IgD-negative memory B cell (primary cell): ENCODE measurements at regions not wholly inside any gene's neighbourhood (a gene's known extent, or its start where the extent isn't known, plus 50 kb on each side); places are given as distances from the start of the nearest gene placed in this dataset.
"Not testable (repeated sequence)": the region's sequence is repeated elsewhere in the genome, so short reads cannot be mapped to it uniquely, and the experiment has no call there.

Experiments used
- H3K27ac Mint-ChIP-seq, 3 donors: one replicate each; pipeline ENCODE4 v1.8.0; 2020 to 2022; ENCODE audit warnings: mild to moderate bottlenecking in 3 of 3, mixed read lengths in 3 of 3, moderate library complexity in 1 of 3
- H3K27me3 Mint-ChIP-seq: one replicate; pipeline ENCODE4 v1.8.0; 2021; ENCODE audit warnings: mixed read lengths
- H3K36me3 Mint-ChIP-seq: one replicate; pipeline ENCODE4 v1.8.0; 2020; ENCODE audit warnings: mild to moderate bottlenecking, mixed read lengths
- H3K4me1 Mint-ChIP-seq, 3 donors: one replicate each; pipeline ENCODE4 v1.8.0; 2020 to 2022; ENCODE audit warnings: mixed read lengths in 3 of 3, mild to moderate bottlenecking in 1 of 3
- H3K4me3 Mint-ChIP-seq, 4 donors: one replicate each; pipeline ENCODE4 v1.8.0; 2020 to 2022; ENCODE audit warnings: mild to moderate bottlenecking in 4 of 4, mixed read lengths in 4 of 4, moderate library complexity in 3 of 4
- H3K9me3 Mint-ChIP-seq, 3 donors: one replicate each; pipeline ENCODE4 v1.8.0; 2020 to 2021; ENCODE audit warnings: mixed read lengths in 3 of 3, mild to moderate bottlenecking in 1 of 3

DNA sequence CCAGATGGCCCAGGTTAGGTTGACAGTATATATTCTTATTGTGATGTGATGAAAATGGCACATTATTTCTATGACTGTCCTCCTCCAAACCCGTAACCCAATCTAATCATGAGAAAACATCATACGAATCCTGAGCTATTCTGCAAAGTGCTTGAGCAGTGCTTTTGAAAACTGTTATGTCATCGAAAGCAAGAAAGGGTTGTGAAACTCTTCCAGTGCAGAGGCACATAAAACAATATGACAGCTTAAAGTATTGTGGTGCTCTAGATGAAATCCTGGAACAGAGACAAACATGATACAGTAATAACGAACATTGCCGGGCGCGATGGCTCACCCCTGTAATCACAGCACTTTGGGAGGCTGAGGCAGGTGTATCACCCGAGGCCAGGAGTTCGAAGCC, 1648.0 kb downstream of the STIM2 start:
- H3K4me3 Mint-ChIP-seq, result no peak overlapping the region
- H3K9me3 Mint-ChIP-seq, result peaks cover 1 to 4% (median 3%) of the 10 kb centered on the region in 3 donors
- H3K36me3 Mint-ChIP-seq, result no peaks in the 10 kb centered on the region
- H3K27ac Mint-ChIP-seq, result no peak overlapping the region
- H3K27me3 Mint-ChIP-seq, result no peaks in the 10 kb centered on the region
- H3K4me1 Mint-ChIP-seq, result no peaks in the 10 kb centered on the region

DNA sequence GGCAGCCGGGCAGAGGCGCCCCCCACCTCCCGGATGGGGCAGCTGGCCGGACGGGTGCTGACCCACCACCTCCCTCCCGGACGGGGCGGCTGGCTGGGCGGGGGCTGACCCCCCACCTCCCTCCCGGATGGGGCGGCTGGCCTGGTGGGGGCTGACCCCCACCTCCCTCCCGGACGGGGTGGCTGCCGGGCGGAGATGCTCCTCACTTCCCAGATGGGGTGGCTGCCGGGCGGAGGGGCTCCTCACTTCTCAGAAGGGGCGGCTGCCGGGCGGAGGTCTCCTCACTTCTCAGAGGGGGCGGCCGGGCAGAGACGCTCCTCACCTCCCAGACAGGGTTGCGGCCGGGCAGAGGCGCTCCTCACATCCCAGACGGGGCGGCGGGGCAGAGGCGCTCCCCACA, 1654.1 kb downstream of the STIM2 start:
- not testable (repeated sequence) for H3K27ac Mint-ChIP-seq, H3K4me3 Mint-ChIP-seq, H3K36me3 Mint-ChIP-seq, H3K9me3 Mint-ChIP-seq, H3K27me3 Mint-ChIP-seq, H3K4me1 Mint-ChIP-seq

DNA sequence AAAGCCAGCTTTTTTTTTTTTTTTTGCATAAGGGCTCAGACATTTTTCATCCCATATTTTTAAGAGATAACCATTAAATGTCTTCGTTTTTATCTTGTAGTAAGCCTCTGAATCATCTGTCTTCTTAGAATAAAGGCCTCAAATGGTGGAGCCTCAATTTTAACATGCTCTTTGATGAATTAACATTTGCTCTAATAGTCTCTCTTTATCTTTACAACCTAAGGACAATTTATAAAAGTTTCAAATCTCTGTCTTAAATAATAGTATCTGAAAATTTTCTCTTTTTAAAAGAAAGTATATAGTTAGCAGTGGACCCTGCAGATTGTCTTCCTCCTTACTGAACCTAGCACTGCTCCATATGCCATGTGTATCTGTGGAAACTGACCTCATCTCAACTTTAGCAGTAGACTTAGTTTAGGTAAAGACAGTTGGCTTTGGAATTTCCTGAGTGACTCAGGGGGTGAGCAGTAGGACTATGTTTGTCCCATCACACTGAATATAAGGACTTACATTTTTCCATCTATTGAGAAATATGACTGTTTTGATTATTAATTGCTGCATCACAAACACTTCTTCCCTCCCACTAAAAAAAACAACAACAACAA, 1658.0 kb downstream of the STIM2 start:
- Mint-ChIP-seq H3K36me3 (no peaks in the 10 kb centered on the region), H3K27ac (no peak overlapping the region), H3K9me3 (peaks cover 1 to 8% (median 7%) of the 10 kb centered on the region in 3 donors), H3K4me1 (no peaks in the 10 kb centered on the region), H3K4me3 (no peak overlapping the region), H3K27me3 (no peaks in the 10 kb centered on the region)

DNA sequence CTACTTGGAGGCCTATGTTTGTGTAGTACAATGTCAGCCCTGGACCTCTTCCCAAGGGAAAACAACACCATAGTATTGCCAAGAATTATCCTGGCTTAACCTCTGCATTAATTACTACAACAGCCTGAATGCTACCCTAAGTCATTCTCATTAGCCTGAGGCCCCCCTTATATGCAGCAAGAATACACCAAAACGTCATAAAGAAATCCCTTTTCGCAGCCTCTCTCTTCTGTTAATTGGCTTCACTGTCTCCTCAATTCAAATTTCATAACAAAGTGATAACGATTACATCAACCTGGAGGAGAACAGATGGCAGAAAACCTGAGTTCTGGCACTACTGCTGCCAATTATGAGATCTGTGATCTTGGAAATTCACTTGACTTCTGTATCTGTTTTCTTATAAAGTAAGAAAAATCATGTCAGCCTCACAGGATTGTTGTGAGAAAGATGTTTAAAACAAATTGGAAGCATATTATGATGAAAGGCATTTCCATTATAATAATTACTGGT, 1663.1 kb downstream of the STIM2 start:
- Mint-ChIP-seq H3K4me1 (no peaks in the 10 kb centered on the region), H3K9me3 (peaks cover 4 to 8% (median 5%) of the 10 kb centered on the region in 3 donors), H3K36me3 (no peaks in the 10 kb centered on the region), H3K4me3 (no peak overlapping the region), H3K27ac (no peak overlapping the region), H3K27me3 (no peaks in the 10 kb centered on the region)

DNA sequence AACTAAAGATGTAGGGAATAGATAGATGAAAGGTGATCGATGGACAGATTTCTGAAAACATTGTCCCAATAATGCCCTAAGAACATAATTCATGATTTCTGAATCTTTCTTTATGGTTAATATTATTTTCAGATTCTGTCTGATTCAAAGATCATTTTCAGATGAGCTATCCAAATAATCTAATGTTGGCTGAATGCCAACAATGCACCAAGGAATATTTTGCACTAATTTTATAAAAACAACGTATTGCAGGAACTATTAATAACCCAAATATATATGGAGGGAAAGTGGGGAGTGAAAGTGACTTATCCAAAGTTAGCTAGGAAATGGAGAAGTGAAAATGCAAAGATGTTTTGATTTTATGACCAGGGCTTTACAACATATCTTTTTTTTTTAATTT, 1675.5 kb downstream of the STIM2 start:
- H3K27me3 Mint-ChIP-seq, result no peaks in the 10 kb centered on the region
- no peak overlapping the region for H3K4me3 Mint-ChIP-seq
- no peaks in the 10 kb centered on the region for H3K4me1 Mint-ChIP-seq
- H3K36me3 Mint-ChIP-seq, result no peaks in the 10 kb centered on the region
- H3K27ac Mint-ChIP-seq, result no peak overlapping the region
- H3K9me3 Mint-ChIP-seq, result peaks cover 0 to 6% (median 2%) of the 10 kb centered on the region in 3 donors

DNA sequence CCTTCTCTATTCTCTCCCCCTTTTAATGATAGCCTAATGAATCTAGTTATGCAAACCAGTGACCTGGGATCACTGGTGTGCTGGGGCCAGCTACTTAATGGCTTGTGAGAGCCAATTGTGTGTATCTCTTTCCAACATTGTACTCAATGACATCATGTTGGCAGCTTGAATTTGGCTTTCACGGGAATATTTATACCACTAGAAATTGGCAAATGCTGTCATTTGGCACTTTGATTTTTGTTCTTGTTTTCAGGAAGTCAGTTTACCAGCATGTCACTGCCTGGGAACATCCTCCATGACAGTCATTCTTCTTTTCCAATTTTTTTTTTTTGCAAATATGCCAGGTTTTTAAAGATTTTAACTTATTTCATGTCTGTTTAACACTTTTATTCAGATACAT, 1685.3 kb downstream of the STIM2 start:
- H3K9me3 Mint-ChIP-seq, result peaks cover 0 to 9% (median 2%) of the 10 kb centered on the region in 3 donors
- H3K27me3 Mint-ChIP-seq, result no peaks in the 10 kb centered on the region
- no peaks in the 10 kb centered on the region for H3K36me3 Mint-ChIP-seq
- H3K4me1 Mint-ChIP-seq, result no peaks in the 10 kb centered on the region
- H3K27ac Mint-ChIP-seq, result no peak overlapping the region
- no peak overlapping the region for H3K4me3 Mint-ChIP-seq

DNA sequence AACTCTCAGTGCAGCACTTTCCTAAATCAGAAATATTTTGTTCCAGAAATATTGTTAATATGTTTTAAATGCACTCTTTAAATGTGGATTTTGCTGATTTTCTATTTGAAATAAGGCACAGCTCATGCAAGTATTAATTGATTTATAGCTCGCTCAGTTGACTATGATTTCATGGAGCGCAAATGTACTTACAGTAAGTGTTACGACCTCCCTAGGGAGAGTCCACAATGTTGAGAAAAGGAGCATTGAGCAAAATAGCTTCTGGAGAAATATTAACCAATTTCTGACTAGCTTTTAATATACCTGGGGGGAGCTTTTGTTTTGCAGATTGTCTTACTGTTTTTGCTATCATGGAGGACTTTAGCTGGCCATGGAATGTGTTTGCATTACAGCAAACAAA, 1687.5 kb downstream of the STIM2 start:
- H3K27ac Mint-ChIP-seq, result no peak overlapping the region
- no peak overlapping the region for H3K4me3 Mint-ChIP-seq
- no peaks in the 10 kb centered on the region for H3K27me3 Mint-ChIP-seq
- H3K9me3 Mint-ChIP-seq, result peaks cover 0 to 6% (median 2%) of the 10 kb centered on the region in 3 donors
- H3K36me3 Mint-ChIP-seq, result no peaks in the 10 kb centered on the region
- no peaks in the 10 kb centered on the region for H3K4me1 Mint-ChIP-seq

DNA sequence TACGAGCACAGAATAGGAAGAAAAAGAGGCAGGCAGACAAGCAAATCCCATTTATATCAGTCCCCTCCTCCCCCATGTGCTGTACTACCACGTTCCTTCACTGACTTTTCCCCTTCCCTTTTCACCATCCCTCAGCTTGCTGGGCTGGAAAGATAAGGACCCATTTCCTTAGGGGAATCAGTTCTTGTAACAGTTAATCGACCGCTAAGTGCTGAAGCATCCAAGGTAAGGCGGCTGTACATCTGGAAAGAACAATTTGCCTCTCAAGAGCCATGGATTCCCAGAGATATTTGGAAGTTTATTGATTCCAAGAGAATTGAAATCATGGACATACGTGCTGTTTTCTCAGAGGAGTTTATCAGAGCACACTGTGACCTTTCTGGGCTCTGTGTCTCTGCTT, 1688.0 kb downstream of the STIM2 start:
- no peaks in the 10 kb centered on the region for H3K4me1 Mint-ChIP-seq

DNA sequence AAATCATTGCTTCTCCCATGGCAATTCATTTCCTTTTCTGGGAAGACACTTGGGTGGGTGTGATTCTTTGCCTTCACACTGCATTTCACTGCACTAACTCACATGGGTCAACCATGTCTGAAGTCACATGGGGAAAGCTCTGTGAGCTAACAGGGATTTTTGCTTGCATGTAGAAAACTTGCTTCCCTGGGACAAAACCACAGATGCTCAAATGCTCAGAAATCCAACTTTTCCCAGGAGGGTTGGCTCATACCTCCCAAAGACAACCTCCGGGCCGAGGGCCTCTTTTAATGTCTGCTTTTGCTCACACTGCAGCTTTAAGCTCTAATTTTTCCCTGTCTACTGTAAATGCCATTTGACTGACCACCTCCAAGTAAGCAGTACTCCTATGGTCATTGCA, 1695.2 kb downstream of the STIM2 start:
- Mint-ChIP-seq H3K27ac (no peak overlapping the region), H3K4me1 (peaks cover 0 to 2% (median 0%) of the 10 kb centered on the region in 3 donors), H3K36me3 (no peaks in the 10 kb centered on the region), H3K9me3 (peaks cover 2 to 13% (median 4%) of the 10 kb centered on the region in 3 donors), H3K4me3 (no peak overlapping the region), H3K27me3 (no peaks in the 10 kb centered on the region)

More for the DNA sequence above, 1688.0 kb downstream of the STIM2 start:
- H3K36me3 Mint-ChIP-seq, result no peaks in the 10 kb centered on the region
- H3K9me3 Mint-ChIP-seq, result peaks cover 0 to 10% (median 2%) of the 10 kb centered on the region in 3 donors
- no peak overlapping the region for H3K27ac Mint-ChIP-seq
- H3K27me3 Mint-ChIP-seq, result no peaks in the 10 kb centered on the region
- H3K4me3 Mint-ChIP-seq, result no peak overlapping the region

DNA sequence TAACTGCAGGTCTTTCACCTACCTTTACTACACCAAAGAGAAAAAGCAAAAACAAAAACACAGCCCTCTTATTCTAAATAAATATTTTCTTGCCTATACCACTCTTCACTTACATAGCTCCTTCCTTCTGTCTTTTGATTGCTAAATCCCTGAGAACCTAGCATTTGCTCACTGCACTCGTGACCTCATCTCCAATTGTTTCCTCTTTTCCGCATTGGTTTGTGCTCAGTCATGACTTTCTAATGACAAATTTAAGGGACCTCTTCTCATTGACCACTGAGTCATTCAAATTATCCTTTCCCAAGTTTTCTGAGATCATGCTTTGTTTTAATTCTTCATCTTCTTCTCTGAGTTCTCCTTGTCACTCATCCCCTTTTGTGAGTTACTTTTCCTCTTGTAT, 1697.1 kb downstream of the STIM2 start:
- Mint-ChIP-seq H3K36me3 (no peaks in the 10 kb centered on the region), H3K27ac (no peak overlapping the region), H3K4me1 (peaks cover 0 to 2% (median 0%) of the 10 kb centered on the region in 3 donors), H3K9me3 (peaks cover 2 to 13% (median 4%) of the 10 kb centered on the region in 3 donors), H3K27me3 (no peaks in the 10 kb centered on the region), H3K4me3 (no peak overlapping the region)

DNA sequence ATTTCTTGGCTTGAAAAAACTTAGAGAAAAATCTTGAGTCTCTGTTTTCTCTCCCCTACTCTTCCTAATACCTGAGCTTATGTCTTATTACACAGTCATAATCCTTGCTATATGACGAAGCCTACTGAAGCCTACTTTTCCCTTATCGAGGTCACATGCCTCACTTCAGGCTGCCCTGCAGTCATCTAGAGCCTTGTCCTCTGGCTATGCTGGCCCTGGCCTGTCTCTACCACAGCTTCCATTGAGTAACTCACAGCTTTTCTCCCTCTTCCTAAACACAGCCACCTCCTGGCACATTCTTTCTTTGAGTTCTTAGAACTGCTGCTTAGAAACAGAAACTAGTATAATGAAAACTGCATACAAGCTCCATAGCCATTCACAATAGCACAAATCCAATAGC, 1698.3 kb downstream of the STIM2 start:
- no peak overlapping the region for H3K27ac Mint-ChIP-seq
- H3K4me1 Mint-ChIP-seq, result peaks cover 0 to 2% (median 0%) of the 10 kb centered on the region in 3 donors
- no peaks in the 10 kb centered on the region for H3K27me3 Mint-ChIP-seq
- H3K4me3 Mint-ChIP-seq, result no peak overlapping the region
- H3K36me3 Mint-ChIP-seq, result no peaks in the 10 kb centered on the region
- H3K9me3 Mint-ChIP-seq, result peaks cover 2 to 4% (median 2%) of the 10 kb centered on the region in 3 donors

DNA sequence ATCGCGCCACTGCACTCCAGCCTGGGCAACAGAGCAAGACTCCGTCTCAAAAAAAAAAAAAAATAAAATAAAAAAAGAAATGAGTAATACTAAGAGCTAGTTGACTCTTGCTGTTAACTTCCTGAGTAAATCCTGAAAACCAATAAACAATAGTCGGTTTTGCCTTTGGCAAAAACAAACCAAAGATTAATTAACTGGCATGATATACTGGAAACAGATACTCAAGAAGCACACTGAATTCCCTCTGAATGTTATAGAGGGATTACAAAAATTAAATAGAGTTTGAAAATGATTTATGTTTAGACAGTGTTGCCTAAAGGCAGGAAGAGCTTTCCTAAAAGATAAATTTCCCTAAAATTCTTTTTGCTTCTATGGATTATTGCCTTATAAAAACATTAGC, 1702.3 kb downstream of the STIM2 start:
- H3K4me3 Mint-ChIP-seq, result no peak overlapping the region
- H3K27me3 Mint-ChIP-seq, result no peaks in the 10 kb centered on the region
- H3K36me3 Mint-ChIP-seq, result no peaks in the 10 kb centered on the region
- peaks cover 0 to 8% (median 2%) of the 10 kb centered on the region in 3 donors for H3K9me3 Mint-ChIP-seq
- H3K4me1 Mint-ChIP-seq, result peaks cover 0 to under 1% (median 0%) of the 10 kb centered on the region in 3 donors
- H3K27ac Mint-ChIP-seq, result no peak overlapping the region

DNA sequence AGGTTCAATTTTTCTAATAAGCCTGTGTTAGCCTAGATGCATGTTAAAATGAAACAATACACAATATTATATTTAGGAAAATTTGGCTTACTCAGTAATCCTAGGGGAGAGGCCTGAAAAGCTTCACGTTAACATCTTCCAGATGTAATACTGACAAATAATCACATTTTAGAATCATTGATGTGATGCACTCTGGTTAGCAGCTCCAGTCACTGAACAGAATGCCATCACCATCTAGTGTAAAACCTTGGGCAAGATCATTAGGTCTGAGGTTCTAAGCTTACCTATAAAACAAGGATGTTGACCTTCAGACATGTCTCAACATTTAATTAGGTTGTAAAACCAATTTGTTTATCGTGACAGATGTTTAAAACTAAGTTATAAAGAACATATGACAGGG, 1704.8 kb downstream of the STIM2 start:
- H3K27me3 Mint-ChIP-seq, result no peaks in the 10 kb centered on the region
- no peaks in the 10 kb centered on the region for H3K36me3 Mint-ChIP-seq
- H3K4me1 Mint-ChIP-seq, result no peaks in the 10 kb centered on the region
- no peak overlapping the region for H3K4me3 Mint-ChIP-seq
- H3K9me3 Mint-ChIP-seq, result peaks cover 3 to 12% (median 6%) of the 10 kb centered on the region in 3 donors
- H3K27ac Mint-ChIP-seq, result no peak overlapping the region

DNA sequence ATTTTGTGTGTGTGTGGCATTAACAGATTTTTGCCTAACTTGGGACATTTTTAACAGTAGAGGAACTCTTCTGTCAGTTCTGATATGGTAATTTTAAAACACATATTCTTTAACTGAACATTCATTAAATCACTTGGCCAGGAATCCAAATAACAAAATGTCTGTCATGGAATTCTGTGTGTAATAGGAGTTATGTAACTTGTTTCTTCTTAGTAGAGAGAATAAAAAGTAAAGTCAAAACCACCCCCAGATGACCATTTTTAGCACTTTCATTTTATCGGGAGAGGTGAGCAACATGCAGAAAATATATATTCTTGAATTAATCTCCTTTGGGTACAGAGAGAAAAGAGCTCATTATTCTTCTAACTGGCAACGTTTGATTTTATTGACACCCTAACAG, 1740.3 kb downstream of the STIM2 start:
- Mint-ChIP-seq H3K9me3 (peaks cover 0 to 17% (median 3%) of the 10 kb centered on the region in 3 donors), H3K27ac (no peak overlapping the region), H3K4me1 (no peaks in the 10 kb centered on the region), H3K27me3 (no peaks in the 10 kb centered on the region), H3K36me3 (no peaks in the 10 kb centered on the region), H3K4me3 (no peak overlapping the region)

DNA sequence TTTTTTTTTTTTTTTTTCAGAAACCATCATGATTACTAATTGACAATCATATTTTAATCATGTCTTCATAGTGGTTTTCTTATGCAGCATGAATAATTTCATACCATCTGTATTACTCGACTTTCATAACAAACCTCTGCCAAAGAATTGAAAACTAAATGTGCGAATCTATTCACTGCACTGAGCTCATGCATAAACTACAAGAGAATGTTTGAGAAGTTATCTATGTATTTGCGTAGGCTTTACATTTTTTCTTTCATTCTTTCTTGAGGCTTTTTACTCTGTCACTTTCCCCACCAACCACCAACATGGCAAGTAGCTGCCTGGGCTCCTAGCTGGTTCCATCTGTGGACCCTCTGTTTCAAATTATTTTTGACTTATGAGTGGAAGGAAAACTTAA, 1761.0 kb downstream of the STIM2 start:
- peaks cover 0 to 23% (median 5%) of the 10 kb centered on the region in 3 donors for H3K9me3 Mint-ChIP-seq
- no peaks in the 10 kb centered on the region for H3K27me3 Mint-ChIP-seq
- no peaks in the 10 kb centered on the region for H3K4me1 Mint-ChIP-seq
- no peaks in the 10 kb centered on the region for H3K36me3 Mint-ChIP-seq
- no peak overlapping the region for H3K4me3 Mint-ChIP-seq
- no peak overlapping the region for H3K27ac Mint-ChIP-seq

DNA sequence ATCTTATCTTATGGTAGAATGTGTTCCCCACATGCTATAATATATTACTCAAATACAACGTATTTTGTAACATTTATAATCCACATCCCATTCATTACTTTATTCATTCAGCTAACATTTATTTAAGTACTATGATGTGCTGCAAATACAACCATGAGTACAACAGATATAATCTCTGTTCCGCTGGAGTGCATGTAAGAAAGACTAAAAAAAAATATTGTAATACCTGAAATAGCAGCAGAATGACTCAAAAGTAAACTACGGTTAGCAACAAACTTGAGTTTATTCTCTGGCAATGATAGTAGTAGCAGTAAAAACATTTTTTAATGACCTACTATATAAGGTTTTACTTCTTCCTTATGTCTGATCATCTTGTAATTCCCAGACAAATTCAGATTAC, 1776.3 kb downstream of the STIM2 start:
- peaks cover 0 to 11% (median 3%) of the 10 kb centered on the region in 3 donors for H3K9me3 Mint-ChIP-seq
- no peaks in the 10 kb centered on the region for H3K4me1 Mint-ChIP-seq
- H3K27me3 Mint-ChIP-seq, result no peaks in the 10 kb centered on the region

More for the DNA sequence above, 1776.3 kb downstream of the STIM2 start:
- no peak overlapping the region for H3K4me3 Mint-ChIP-seq
- no peak overlapping the region for H3K27ac Mint-ChIP-seq
- no peaks in the 10 kb centered on the region for H3K36me3 Mint-ChIP-seq
